ENCODE measurements at regions not wholly inside any gene's neighbourhood (a gene's known extent, or its start where the extent isn't known, plus 50 kb on each side); places are given as distances from the start of the nearest gene placed in this dataset.

DNA sequence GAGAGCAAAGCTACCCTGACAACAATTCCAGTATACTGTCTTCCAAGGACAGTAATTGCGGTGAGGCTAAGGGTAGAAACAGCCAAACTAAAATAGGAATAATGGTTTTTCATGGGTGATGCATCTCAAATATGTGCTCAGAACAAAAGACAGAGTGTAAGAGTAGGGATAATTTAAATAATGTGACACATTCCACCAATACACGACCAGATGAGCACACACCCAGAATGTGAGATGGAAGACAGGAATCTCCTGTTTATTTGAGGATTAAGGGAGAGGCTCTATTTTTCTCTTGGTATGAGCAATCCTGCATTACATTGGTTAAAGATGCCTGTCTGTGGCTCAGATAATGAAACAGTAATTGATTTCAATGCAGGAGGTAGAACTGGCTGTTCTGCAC, 292.9 kb upstream of the ZFP64 start:
- ATAC-seq (ENCODE audit: poor library complexity) (no peak), DNase-seq (no peak)
- intact Hi-C loops (cut with DNase I): no loop called here

DNA sequence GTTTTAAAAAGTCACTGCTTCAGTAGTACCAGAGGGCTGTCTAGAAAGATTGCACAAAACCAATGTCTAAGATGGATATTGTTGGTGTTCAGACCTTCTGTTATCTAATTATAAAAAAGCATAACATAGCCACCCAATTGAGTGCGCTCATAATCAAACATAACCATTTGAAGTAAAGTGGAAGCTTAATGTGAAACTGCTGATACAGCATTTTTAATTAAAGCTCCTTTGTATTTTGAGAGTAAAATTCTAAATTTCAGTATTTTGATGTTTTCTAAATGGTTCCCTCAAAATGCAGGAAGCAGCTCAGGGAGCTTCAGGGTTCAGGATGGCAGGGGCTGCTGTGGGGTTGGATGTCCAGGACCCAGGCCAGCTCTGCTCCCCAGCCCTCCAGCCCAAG, 291.8 kb upstream of the ZFP64 start:
- no peak for DNase-seq
- intact Hi-C loops (cut with DNase I): no loop called here
- ATAC-seq (ENCODE audit: poor library complexity): no peak

DNA sequence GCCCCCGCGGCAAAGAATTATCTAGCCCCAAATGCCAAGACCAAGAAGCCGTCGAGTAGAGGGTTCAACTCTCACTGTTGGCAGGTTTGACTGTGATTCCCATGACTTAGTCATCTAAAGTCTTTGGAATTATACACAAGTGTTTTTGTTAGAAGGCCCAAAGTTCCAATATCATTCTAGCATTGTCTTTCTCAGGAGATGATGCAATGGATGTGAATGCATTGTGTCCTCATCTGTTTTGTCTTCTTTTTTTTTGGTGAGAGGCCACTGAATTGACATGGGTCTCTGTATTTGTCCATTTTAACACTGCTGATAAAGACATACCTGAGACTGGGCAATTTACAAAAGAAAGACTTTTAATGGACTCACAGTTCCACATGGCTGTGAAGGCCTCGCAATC, 290.5 kb upstream of the ZFP64 start:
- ATAC-seq (ENCODE audit: poor library complexity) (no peak), DNase-seq (no peak)
- intact Hi-C loops (cut with DNase I): no loop called here

DNA sequence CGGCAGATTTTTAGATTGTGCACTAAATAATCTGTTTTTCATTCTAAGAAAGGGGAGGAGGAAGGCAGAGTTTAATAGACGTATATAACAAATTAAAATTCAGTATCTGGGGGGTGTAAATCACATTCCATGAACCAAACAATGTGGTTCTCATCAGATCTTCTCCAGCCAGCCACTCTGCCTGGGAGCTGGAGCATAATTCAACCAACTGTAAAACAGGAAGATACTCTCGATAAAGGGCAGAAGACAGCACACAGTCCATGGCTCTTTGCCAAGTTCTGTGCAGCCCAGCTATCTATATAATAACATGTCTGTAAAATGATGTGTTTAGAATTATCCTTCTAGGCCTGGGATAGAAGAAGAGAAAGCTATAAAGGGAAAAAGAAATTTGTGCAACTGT, 289.9 kb upstream of the ZFP64 start:
- ATAC-seq (ENCODE audit: poor library complexity) (no peak), DNase-seq (no peak)
- intact Hi-C loops (cut with DNase I): no loop called here

DNA sequence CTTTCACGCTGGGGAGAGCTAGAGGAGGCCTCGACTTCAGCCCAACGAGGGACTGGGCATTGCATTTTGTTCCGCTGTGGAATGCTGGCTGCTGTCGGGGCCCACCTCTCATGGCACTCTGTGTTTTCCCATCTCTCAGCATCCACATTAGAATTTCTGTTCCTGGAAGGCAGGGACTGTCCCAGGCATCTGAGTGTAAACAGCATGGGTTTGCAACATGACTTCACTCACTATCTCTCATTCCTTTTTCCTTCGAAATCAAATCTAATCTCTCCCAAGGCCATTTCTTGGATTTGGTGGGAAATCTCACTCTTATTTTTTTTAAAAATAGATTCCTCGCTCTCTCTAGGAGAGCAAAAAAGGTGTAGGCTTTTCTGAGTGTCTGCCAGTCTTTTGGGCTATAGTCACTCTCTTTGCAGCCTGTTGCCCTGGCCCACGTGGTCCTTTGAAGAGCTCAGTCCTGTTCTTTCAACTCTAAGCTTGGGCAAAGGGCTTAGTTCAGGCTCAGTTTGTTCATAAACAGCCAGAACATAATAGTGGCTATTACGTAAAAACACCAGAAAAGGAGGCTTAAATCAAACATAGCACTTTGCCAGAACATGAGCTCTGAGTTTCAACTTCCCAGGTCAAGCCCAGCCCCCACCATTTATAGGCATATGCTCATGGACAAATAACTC, 284.6 kb upstream of the ZFP64 start:
- intact Hi-C loops (cut with DNase I): no loop called here
- ATAC-seq (ENCODE audit: poor library complexity): no peak
- no peak for DNase-seq

DNA sequence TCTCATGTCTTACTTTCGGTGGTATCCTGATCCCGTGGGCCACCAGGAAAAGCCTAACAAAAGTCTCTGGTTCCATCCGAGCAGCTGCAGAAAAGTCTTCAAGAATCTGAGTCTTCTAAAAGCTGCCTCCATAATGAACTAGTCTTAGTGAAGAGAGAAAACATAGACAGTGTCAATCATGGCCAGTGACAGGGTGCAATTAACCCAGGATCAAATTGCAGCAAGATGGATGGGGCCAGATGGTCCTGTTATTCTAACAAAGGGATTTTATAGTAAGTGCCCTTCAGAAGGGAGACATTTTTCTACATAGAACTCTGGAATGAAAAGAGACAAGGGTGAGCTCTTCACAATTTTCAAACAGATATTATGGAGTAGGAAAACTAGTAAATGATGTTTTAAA, 281.6 kb upstream of the ZFP64 start:
- intact Hi-C loops (cut with DNase I): no loop called here
- ATAC-seq (ENCODE audit: poor library complexity) (no peak), DNase-seq (no peak)

DNA sequence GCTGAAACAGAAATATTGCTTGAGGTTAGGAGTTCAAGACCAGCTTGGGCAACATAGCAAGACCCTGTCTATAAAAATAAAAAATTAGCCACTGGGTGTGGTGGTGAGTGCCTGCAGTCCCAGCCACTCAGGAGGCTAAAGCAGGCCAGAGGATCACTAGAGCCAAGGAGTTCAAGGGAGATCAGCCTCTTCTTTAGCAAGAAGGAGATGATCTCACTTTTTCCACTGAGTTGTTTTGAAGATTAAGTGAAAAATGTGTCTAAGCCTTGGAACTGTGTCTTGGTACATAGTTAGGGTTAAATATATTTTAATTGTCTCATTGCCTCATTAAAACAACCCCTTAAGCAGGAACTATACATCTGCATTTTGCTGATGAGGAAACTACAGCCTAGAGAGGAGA, 279.0 kb upstream of the ZFP64 start:
- intact Hi-C loops (cut with DNase I): no loop called here
- ATAC-seq (ENCODE audit: poor library complexity) (no peak), DNase-seq (no peak)

DNA sequence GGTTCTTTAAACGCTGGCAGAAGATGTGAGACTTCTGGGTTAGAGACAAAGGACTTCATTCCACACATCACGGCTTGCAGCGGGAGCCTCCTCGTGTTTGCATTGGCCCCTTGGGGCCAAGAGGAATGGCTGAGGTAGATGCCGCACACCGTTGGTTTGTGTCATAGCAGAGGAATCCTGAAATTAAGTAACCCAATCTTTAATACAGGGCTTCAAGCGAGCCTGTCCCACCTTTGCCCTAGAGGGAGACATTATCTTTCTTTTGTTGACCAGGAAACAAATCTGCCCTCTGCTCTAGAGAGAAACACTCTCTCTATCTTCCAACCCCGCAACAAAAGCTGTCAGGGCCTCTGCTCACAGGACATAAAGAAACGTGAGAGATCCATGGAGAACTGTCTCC, 277.5 kb upstream of the ZFP64 start:
- no peak for DNase-seq
- no peak for ATAC-seq (ENCODE audit: poor library complexity)
- intact Hi-C loops (cut with DNase I): no loop called here

DNA sequence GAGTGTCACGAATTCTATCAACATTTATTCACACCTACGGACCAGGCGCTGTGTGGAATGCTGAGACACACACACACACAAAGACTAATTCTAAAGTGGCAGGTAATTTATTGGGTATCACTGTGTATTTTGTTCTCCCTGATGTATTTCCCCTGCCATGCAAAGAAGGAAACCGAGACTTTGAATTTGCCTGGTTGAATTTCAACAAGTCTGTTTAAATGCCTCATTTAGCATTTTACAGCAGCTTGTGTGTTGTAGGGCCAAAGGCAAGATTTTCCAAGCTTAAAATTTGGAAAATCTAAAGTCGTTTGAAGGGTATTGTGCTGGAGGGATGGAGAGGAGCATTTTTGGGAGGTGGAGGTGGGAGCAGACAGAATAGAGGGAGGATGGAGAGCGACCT, 274.4 kb upstream of the ZFP64 start:
- DNase-seq (no peak), ATAC-seq (ENCODE audit: poor library complexity) (no peak)
- intact Hi-C loops (cut with DNase I): no loop called here

DNA sequence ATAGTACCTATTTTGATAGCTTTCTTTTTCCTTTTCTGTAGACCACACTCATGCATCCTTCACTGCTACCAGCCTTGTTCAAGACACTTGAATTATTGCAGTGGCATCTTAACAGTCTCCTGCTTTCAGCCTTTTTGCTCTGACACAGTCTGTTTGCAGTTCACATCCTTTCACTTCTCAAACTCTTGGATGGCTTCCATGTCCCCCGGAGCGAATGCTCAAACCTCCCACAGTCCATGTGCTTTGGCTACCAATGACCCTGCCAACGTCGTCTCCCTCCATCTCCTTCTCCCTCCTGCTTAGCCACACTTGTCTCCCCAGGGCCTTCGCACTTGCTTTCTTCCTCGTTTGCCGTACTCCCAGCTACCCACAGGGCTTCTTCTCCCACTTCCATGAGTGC, 270.0 kb upstream of the ZFP64 start:
- ATAC-seq (ENCODE audit: poor library complexity) (no peak), DNase-seq (no peak)
- intact Hi-C loops (cut with DNase I): no loop called here

DNA sequence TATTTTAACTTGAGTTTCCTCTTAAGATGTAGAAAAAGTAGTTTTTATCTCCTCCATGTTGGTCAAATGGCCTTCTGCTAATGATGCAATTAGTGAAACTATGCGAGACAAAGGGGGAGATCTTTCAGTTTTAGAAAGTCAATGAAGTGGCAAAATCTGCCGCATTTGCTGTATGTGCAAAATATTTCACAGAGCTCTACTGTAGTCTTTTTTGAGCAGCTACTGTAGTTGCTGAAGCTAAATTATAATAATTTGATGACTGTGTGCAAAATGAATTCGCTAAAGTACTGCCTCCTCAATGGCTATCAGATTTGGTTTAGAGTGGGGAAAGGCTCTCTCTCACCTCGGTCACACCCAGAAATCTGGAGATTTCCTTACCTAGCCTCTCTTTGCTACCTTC, 267.6 kb upstream of the ZFP64 start:
- DNase-seq (no peak), ATAC-seq (ENCODE audit: poor library complexity) (no peak)
- intact Hi-C loops (cut with DNase I): no loop called here

DNA sequence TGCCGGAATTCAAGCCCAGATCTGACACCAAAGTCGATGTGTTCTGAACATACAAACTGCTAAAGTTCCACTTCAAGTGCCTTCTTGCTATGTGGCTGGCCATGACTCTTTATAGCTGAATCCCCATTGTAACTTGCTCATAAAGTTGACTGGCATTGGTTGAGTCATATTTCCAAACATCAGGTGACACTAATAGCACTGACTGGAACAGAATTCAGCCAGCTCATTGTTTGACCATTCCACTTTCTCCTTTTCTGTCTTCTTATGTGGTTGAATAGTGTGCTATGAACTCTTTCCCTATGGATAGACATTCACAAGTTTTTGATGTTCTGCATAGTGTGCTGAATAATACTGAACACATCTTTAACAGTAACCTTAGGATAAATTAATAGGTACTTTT, 266.2 kb upstream of the ZFP64 start:
- intact Hi-C loops (cut with DNase I): no loop called here
- ATAC-seq (ENCODE audit: poor library complexity) (no peak), DNase-seq (no peak)

DNA sequence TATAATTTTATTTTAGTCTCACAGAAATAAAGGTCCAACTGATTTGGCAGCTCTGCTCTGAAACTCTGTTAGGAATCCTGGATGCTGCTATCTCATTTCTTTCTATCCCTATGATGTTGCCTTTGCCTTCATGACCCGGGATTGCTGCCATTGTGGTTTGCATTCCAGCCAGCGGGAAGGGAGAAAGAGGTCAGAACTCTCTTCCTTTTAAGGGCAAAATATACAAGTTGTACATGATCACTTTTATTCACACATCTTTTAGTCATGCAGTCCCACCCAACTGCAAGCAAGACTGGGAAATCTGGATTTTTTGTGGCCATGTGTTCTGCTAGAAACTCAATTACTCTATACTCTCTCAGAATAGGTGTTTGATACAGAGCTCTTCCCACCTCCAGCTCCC, 263.1 kb upstream of the ZFP64 start:
- ATAC-seq (ENCODE audit: poor library complexity): no peak
- intact Hi-C loops (cut with DNase I): no loop called here
- no peak for DNase-seq

DNA sequence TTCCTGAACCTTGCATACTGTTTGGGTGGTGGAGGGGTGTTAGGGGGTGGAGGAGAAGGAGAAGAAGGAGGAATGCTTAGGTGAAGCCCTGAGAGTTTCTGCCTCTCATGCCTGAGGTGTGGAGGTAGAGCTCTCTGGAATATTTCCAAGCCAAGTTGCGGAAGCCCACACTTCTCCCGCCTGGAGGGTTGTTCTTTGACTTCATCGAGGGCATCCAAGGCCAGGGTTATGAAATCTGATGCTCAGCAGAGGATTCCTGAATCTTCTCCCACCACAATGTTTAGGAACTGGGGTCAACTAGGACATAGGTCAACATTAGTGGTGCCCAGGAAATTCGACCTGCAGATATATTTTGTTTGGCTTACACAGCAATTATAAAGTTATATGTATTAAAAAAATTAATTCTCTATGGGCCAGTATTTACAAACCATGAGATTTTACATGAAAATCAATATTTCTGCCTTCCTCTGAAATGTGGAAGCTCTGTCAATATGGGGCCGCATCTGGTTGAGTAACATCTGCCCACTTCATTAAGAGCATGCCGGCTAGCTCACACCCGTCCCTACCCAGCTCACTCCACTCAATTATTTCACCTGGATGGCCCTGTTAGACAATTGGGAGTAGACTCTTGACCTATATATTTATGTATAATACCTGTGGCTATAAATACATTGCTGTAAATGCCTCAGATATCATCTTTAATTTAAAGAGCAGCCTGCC, 257.1 kb upstream of the ZFP64 start:
- ATAC-seq (ENCODE audit: poor library complexity) (no peak), DNase-seq (no peak)

DNA sequence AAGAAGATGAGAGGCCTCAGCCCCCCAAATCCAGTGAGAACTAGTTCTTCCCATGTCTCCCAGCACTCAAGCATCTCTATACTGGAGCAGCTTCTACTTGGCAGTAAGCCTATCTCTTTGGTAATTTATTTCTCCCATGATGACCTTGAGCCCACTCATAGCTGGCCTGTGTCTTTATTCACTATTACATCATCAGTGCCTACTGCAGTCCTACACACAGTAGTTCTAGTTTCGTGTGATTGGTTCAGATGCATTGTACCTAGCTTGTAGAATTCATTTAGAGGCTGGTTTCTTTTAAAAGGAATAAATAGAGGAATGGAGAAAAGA, 255.6 kb upstream of the ZFP64 start:
- intact Hi-C loops (cut with DNase I): no loop called here
- DNase-seq: no peak
- ATAC-seq (ENCODE audit: poor library complexity): no peak

More for the DNA sequence above, 257.1 kb upstream of the ZFP64 start:
- intact Hi-C loops (cut with DNase I): no loop called here

DNA sequence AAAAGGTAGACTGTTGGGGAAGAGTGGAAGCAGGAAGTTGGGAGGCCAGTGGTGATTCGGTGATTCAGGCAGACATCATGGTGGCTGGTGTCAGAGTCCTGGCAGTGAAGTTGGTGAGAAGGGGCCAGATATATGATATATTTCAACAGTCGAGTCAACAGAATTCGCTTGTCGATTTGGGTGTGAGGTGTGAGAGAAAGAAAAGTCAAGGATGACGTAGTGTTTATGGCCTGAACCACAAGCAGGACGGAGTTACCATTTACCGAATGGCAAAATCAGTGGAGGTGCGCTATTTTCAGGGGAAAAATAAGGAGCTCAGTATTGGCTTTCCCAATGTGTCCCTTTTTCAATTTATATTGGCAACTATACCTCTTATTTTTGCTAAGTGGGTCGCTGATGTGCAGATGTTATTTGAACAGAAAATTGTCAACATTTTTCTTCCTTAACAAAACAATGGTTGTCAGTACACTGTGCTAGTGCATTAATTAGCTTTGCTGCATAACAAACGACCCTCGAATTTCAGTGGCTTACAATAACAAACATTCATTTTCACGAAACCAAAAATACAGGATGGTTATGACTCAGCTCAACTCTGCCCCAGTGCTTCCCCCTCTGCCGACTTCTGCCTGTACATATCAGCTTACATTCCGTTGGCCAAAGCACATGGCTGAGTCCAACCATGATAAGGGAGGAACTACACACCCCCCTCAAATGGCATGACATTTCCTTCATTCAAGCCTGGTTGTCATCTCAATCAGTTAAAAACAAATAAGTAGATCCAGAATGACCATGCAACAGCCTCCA, 255.0 kb upstream of the ZFP64 start:
- ATAC-seq (ENCODE audit: poor library complexity) (no peak), DNase-seq (no peak)
- intact Hi-C loops (cut with DNase I): no loop called here

DNA sequence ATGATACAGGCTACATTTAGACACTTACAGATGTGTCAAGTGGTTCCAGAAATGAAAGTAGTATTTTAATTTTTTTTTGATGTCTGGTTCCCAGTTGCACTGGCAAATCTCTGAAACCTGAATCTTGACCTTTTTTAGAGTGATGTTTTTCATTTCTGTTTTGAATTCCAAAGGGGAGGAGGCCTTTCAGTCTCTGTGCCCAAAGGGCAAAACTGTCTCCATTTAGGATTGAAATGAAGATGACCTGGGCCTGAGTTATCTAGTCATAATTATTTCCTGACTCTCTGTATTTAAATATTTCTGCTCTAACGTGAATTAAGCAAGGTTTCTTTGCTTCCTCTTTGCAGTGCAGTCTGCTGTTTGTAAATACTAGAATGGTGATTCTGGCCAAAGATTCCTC, 252.9 kb upstream of the ZFP64 start:
- intact Hi-C loops (cut with DNase I): no loop called here
- ATAC-seq (ENCODE audit: poor library complexity): no peak
- DNase-seq: no peak

DNA sequence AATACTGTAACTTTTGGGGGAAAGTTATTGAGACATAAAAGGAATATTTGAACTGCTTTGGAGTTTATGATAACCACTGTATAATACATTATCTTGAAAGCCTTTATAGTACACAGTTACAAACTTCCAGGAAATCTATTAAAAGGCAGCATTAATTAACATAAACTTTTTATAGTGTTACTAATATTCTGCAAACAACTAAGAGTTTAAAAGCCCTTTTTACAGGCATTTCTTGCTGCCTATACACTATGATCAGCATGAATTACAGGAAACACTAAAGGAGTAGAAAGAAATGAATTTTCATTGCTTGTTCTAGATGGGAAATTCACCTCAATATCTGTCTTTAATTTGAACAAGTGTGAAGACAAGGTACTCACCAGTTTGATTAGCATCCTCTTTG, 252.3 kb upstream of the ZFP64 start:
- no peak for ATAC-seq (ENCODE audit: poor library complexity)
- intact Hi-C loops (cut with DNase I): no loop called here
- DNase-seq: no peak

DNA sequence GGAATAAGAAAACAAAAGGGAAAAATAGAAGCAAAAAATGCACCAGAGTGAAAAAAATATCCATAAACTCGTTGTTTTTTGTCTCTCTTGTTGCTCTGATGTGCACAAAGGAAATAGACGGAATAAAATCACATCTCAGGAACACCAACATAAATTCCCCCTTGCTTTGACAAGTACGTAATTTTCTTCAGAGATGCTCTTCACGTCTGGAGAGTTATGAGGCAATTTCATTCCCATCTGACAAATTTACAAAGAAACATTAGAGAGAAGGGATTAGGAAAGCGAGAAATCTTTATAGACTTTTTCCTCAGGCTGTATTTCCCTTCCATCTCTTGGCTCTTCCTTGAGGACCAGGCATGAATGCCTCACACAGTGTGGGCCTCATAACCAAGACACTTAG, 250.1 kb upstream of the ZFP64 start:
- intact Hi-C loops (cut with DNase I): no loop called here
- DNase-seq (no peak), ATAC-seq (ENCODE audit: poor library complexity) (no peak)

DNA sequence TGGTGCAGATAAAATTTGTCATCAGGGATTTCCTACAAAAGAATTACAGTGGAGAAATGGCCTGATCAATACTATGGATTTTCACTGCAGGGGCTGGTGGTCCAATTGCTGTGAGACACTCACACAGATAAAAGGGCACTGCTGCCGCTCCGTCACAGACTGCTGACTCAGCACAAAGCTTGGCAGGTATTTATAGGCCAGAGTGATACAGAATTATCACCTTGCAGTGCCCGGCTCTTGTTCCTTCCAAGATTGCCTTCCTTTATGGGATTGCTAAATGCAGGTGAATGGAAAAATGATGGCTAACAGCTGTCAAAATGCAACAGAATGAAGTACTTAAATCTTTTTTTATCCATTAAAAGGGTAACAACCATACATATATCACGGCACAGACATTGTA, 247.8 kb upstream of the ZFP64 start:
- intact Hi-C loops (cut with DNase I): no loop called here
- DNase-seq (no peak), ATAC-seq (ENCODE audit: poor library complexity) (no peak)
